HG02798 (cell line): ENCODE measurements at regions not wholly inside any gene's neighbourhood (a gene's known extent, or its start where the extent isn't known, plus 50 kb on each side); places are given as distances from the start of the nearest gene placed in this dataset.
"Not testable (repeated sequence)": the region's sequence is repeated elsewhere in the genome, so short reads cannot be mapped to it uniquely, and the experiment has no call there.

ENCODE experiments used
- ATAC-seq: cut with Tn5 transposase; IDR thresholded peaks from one replicate; pipeline ENCODE4 v1.9.1; 2021; ENCODE audit warnings: mild to moderate bottlenecking; ENCODE audit not compliant: unreplicated experiment, poor library complexity

DNA sequence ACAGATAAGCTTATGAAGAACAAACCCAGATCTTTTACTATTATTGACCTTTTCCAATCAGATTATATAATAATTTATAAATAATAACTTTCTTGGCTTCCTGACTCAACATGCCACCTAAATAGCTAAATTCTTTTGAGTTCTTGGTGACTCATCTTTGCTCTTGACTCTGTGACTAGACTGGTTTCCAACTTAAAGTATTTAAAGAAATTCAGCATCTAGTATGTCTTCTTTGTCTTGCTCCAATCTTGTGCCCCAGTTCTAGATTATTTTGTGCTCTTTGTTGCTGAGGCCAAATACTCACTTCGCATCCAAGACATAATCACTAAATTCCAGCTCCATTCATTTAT, 483.2 kb upstream of the TBL1XR1 start:
- ATAC-seq = no peak

DNA sequence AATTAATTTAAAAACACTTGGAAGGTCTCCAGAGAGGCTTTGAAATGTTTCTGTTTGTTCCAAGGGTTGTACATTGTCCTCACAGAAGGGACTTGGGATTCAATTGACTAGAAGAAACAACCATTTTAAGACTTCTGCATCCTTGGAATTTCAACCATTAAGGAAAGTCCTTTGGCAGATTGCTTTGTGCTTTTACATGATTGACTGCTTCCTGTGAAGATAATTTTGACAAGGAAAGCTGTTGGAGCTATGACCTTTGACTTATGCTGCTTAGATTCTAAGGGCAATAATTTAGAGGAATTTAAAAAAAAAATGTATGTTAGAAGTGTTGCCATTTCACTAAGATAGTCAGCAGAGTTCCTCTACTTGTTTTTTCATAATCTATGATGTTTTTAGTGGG, 483.9 kb upstream of the TBL1XR1 start:
- no peak for ATAC-seq

DNA sequence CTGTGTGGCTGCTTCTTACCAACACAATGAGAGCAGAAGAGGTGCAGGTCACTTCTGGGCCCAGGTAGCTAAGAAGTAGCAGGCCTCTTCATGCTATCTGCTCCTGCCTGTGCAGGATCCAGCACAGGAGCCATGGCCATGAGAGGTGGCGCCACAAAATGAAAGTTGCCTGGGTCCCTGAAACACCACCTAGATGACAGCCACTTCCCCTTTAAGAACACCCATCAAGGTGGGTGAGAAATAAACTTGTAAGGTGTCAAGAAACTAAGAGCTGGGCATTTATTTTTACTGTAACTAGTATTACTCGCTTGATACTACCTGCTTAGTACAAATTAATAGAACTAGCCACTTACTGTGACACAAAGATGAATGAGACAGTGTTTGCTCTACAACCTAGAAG, 484.6 kb upstream of the TBL1XR1 start:
- ATAC-seq = peak; percentile 40

DNA sequence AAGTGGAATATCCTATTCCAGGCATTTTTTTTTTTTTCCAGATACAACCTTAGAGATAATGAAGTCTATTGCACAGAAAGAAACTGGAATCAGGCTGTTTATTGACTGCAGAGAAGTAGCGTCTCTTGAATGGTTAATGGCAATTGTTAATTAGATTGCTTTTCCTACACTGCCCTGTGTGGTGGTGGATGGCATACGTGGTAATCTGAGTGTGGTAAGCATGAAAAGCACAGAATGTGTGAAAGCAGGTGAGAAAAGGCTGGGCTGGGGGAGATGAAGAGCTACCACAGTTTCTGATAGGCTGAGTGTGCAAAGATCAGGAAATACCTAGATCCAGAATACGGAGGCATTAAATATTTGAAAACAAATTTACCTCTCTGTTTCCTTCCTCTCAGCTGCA, 486.3 kb upstream of the TBL1XR1 start:
- no peak for ATAC-seq

DNA sequence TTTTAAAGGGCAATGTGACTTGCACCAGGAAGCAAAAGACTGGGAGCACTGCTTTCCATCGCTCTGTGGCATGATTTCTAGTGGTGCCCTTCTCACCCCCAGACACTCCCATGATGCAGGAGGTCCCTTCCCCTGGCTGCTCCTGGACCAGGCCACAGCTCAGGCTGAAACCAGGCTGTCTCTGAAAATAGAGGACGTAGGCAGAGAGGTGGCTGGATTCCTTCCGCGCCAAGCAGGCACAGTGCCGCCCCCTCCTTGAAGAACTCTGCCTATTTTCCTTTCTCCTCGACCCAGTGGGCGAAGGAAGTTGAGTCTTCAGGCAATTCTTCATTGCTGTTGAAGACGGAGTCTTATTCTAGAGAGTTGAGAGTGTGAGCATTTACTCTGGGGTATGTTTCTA, 489.4 kb upstream of the TBL1XR1 start:
- ATAC-seq = no peak

DNA sequence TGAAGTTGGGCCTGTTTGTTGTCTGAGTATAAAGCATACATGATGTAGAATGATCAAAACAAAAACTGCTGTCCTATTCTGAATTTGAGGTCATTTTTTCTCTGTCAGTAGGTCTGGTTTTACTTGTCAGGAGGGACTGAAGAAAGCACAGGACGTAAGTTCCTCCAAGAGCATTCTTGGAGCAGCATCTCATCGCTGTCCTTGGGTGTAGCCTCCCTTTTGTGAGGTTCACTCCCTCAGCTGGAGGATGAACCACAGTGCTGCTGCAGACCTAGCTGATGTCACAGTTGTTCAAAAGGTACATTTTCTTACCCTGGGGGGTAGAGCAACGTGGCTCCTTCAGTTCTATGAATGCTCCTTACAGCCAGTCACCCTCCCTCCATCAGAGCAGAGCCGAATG, 490.0 kb upstream of the TBL1XR1 start:
- no peak for ATAC-seq

DNA sequence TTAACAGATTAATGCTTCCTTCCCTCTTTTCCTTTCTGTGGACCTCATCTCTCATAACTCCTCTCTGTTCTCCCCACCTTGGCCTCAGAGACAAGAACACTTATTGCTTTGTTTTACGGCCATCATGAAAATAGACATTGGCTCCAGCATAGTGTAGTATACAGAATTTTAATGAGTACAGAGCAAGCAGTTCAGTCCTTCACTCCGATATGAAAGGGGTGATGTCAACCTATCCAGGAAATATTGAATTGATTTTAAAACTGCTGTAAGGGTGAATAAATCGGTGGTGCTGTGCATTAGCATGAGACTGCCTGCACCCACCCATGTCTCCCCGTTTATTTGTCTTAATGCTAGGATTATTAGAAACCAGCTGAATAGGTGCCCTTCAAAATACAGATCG, 490.9 kb upstream of the TBL1XR1 start:
- ATAC-seq = no peak

DNA sequence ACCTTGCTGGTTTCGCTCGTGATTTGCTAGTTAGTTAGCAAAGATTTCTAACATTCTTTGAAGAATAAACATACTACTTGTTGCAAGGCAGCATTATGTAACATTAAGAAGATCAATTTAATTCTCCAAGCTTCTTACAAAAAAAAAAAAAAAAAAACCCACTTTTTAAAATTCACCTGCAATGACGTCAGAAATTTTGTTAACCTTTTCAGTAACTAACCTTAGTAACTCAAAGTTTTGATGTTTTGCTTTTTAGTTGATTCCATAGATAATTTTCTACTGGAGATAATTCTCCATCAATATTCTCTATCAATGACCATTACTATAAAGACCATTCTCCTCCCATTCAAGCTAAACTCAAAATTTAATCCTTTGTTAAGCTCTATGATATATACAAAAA, 491.8 kb upstream of the TBL1XR1 start:
- no peak for ATAC-seq

DNA sequence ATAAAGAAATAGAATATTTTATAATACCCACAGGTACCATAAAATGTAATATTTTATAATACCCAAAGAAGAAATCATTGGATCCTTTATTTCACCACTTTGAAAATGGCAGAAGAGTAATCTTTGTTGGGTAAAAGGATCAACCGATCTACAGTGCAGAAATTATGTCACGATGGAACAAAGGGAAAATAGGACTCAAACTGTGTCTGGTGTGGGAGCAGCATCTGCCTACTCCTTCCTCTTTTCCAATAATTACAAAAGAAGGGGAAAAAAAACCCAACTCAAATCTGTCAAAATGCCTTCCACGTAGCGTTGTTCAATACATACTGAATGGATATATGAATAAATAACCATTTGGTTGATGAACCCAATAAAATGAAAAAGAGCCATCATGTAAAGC, 492.6 kb upstream of the TBL1XR1 start:
- ATAC-seq = no peak

DNA sequence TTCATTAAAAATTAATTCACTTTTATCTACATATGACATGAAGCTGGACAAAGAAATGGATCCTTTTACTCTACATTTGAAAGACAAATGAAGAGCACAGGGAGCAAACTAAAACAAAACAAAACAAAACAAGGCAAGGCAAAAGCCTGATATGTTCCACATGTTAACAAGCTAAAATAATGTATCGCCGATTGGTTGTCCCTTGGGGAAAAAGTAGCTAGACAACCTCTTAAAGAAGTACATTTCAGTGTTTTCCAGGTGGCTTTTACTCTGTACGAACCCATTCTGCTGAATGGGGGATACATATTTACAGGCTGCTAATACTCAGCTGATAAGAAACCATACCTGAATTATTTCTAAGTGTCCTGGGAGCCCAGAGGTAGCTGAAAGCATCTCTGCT, 493.0 kb upstream of the TBL1XR1 start:
- ATAC-seq = no peak

DNA sequence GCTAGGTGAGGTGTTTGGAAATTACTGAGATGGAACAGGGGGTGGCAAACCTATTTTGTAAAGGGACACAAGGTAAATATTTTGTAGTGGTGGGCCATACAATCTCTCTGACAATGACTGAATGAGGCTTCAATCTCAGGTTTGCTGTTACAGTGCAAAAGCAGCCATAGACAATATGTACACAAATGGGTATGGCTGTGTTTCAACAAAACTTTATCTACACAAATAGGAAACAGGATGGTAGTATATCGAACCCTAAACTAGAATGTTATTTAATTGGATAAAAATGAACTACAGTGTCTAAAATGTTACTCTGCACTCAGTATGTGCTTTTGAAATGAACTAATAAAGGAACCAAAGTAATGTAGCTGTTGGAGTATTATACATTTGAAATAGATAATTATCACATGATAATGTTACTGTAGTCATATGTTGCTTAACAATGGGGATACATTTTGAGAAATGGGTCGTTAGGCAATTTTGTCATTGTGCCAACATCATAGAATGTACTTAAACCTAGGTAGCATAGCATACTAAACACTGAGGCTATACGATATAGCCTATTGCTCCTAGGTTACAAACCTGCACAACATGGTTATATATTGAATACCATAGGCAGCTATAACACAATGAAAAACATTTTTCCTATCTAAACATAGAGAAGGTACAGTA, 495.2 kb upstream of the TBL1XR1 start:
- no peak for ATAC-seq

DNA sequence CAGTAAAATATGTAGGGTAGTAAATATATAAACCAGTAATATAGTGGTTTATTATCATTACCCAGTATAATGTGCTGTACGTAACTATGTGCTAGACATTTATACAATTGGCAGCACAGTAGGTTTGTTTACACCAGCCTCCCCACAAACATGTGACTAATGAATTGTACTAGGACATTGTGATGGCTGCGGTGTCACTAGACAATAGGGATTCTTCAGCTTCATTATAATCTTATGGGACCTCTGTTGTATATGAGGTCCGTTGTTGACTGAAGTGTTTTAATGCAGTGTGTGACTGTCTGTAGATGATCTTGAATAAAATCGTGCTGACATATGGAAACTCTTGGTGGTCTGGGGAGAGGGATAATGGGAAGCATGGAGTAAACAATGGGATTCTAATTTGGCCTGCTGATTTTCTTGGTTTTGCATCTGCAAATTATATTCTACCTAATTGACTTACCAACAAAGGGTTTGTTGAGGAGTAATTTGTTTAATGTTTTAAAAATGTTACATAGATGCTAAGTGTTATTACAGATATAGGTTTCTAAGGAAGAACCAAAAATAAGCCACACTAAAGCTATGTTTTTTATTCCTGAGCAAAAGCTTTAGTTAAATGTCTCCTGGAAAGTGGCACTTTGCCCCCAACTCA, 496.5 kb upstream of the TBL1XR1 start:
- ATAC-seq = no peak

DNA sequence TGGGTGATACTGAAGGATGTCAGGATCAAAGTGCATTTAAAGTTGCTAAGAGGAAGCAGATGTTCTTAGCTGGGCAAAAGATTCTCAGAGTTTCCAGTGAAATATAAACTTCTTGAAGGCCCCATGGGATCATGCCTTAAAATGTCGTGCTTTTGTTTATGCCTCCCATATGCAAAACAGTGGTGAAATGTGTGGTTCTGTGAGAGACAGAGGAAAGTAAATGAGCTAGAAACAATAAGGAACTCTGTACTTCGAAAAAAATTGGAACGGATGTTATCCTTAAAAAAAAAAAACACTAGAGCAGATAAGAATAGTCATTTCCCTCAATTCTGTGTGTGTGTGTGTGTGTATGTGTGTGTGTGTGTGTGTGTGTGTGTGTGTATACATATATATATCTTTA, 497.0 kb upstream of the TBL1XR1 start:
- ATAC-seq = no peak

DNA sequence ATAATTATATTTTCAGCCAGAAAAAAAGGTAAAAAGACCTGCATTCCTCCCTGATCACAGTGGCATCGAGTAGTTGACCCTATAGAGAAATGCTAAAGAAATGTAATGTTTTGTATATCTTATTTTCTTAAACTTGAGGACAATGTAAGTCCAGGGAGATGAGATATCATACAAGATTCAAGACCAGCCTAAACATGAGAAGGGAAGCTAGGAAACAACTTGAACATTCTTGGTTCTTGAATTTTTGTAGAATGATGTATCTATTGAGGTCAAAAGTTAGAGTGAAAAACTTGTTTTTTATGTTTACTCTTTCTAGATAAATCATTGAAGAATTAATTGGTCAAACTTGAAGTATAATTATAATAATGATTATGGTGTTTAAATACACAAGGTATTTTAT, 497.7 kb upstream of the TBL1XR1 start:
- no peak for ATAC-seq

DNA sequence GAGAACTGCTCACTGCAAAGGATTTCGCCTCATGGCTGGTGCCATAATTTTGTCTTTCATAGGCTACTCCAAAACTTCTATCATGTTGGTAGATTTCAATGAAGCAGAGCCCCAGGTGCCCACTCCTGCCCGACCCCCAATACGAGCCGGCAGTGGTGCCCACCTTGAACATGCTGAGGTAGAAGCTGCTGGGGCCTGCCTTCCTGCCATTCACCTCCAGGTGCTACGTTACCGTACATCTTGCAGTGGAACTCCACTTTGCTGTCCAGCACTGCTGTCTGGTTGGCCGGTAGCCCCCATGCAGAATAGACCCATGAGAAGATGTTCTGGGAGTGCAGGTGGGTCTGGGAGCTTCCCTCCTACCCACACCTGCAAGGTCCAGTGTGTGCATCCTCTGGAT, 502.8 kb upstream of the TBL1XR1 start:
- ATAC-seq = no peak

DNA sequence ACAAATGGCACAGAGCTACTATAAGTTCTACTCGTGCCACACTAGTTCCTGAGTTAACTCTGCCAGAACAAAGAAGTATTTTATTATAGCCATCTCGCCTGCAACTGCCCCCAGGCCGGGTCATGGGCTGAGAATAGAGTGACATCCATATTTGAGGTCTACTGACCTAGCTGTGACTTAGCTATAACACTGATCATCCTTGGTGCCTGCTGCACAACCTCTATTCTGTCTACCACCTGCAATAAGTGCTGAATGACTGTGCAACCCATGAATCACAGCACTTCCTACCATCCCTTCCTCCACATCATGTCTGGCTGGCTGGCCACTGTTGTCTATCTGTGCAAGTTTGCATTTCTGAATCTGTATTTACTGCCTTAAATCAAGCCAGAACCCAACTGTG, 506.5 kb upstream of the TBL1XR1 start:
- ATAC-seq = no peak

DNA sequence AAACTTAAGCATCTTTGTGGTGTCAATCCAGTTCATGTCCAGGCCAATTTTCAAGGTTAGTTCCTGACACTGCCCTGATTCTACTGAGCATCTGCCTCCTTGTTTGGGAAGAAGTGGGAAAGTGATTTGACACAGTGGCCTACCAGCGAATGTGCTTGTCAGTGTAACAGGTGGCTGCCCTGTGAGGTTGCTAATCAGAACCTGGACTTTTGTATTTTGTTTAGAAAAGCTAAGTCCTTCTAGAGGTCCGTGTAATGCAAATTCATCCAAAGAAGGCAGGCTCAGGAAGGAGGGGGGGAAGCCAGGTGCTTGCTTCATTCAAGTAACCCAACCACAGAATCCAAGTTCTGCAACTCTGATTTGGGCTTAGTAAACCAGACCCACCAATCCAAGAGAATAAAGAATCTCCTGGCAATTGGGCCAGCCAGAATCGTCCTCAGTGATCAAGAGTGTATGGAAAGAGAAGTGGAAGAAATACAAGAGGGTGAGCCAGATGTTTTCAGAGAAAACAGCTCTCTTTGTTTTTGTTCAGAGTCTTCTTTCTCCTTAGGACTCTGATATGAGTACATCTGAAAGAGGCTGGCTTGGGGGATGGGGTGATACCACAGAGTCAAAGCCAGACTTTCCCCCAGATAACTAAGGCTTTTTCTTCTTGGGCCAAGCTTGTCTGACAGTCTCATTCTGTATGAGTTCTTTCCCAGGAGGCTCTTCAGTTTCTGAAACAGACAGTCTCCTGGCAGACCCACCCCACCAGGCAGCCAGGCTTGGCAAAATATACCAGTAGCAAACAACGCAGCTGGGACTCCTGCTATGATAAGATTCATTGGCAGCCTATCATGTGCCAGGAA, 508.9 kb upstream of the TBL1XR1 start:
- no peak for ATAC-seq

DNA sequence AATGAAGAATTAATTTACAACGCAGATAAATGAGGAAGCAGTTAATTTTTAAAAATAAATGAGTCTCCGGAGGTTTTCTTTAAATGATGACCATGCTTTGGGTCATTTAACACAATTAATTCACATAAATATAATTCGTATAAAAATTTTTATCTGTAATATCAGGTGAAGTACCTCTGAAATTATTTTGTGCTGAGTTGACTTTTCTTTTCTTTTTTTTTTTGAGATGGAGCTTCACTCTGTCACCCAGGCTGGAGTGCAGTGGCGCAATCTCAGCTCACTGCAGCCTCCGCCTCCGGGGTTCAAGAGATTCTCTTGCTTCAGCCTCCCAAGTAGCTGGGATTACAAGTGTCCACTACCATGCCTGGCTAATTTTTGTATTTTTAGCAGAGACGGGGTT, 512.2 kb upstream of the TBL1XR1 start:
- ATAC-seq = not testable (repeated sequence)

DNA sequence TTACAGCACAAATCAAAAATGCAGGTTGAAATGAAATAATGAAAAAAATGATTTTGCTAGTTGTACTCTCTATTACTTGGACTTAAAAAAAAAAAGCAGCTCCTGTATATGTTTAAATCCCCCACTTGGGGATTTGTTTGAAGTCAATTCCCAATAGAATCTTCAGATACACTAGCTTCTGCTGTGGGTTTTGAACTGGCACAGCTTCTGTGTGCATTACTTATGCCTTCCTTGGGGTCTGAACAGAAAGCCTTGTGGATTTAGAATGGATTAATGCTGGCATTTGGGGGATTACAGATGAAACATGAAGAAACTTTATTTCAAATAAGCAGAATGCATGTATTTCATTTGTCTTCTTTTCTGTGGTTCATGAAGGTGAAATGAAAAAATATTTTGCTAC, 513.2 kb upstream of the TBL1XR1 start:
- no peak for ATAC-seq

DNA sequence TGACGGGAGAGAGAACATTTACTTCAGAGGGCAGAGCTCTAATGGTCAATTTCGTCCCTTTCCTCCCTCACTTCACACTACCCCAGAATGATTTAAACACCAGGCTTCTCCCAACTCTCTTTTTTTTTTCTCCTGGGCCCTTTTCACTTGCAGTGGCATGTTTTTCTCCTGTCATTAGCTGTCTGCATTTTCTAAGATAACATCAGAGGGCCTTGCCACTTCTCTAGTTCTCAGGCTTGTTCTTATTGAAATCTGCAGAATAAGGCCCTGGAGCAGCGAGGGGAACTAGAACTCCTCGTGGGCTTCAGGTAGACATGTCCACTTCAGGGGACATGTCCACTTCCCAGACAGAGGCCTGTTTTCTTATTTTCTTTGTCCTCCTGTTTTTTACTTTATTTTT, 514.4 kb upstream of the TBL1XR1 start:
- no peak for ATAC-seq
